ENCODE measurements at regions not wholly inside any gene's neighbourhood (a gene's known extent, or its start where the extent isn't known, plus 50 kb on each side); places are given as distances from the start of the nearest gene placed in this dataset.
"Not testable (repeated sequence)": the region's sequence is repeated elsewhere in the genome, so short reads cannot be mapped to it uniquely, and the experiment has no call there.

DNA sequence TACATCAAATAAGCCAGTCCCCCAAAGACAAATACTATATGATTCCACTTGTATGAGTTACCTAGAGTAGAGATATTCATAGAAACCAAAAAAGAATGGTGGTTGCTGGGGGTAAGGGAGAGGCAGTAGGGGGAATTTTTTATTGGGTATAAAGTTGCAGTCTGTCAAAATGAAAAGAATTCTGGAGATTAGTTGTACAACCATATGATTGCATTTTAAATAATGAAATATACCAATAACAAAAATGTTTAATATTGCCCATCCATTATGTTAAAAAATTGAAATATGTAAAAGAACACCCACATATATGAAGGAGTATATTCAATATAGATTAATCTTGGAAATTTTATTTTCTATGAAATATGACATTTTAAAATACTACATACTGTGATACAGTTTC, 1383.5 kb downstream of the FSCB start:
- in situ Hi-C loops (cut with HindIII; ENCODE audit: low pct_unique_long_range_greater_than_20kb, low sequenced_read_pairs) = no loop called here
- DNase-seq (ENCODE audit: low read depth, low spot score) = no peak

DNA sequence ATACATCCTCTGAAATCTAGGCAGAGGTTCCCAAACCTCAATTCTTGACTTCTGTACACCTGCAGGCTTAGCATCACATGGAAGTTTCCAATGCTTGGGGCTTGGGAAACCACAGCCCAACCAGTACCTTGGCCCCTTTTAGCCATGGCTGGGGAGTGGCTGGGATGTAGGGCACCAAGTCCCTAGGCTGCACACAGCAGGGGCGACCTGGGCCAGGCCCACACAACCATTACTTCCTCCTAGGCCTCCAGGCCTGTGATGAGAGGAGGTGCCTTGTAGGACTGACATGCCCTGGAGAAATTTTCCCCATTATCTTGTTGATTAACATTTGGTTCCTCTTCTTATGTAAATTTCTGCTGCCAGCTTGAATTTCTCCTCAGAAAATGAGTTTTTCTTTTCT, 1387.4 kb downstream of the FSCB start:
- DNase-seq (ENCODE audit: low read depth, low spot score) = no peak
- in situ Hi-C loops (cut with HindIII; ENCODE audit: low pct_unique_long_range_greater_than_20kb, low sequenced_read_pairs) = no loop called here

DNA sequence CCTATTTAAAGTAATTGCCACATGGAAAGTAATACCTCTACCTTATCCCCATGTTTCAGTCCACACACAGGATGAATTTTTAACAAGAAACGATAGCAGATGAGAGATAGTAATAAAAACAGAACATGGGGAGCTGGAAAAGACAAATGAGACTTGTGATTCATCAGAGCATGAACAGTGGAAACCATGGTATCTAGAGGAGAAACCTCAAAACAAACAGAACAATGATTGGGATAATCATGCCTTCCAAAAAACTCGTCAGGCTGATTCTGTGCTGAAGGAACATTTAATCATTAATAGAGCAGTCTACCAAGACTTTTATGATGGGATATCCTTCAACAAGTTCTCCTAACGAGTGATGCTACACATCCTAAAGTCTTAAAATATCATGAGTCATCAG, 1390.7 kb downstream of the FSCB start:
- in situ Hi-C loops (cut with HindIII; ENCODE audit: low pct_unique_long_range_greater_than_20kb, low sequenced_read_pairs) = no loop called here
- no peak for DNase-seq (ENCODE audit: low read depth, low spot score)

DNA sequence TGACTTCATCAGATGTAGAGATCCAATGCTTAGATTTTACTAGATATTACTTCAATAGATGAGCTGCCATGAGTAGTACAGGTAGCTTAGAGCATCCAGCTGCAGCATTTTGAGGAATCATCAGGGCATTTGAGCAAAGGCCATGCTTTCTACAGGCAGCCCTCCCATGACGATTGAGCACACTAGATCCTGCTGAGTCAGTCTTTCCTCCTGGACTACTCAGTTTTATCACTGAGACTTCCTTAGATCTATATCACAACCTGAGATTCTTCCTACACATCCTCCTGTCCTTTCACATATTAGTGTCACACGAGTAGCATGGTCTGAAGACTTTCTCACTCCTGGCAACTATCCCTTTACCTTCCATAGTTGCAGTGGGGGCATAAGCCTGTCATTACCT, 1401.8 kb downstream of the FSCB start:
- DNase-seq (ENCODE audit: low read depth, low spot score) = no peak
- in situ Hi-C loops (cut with HindIII; ENCODE audit: low pct_unique_long_range_greater_than_20kb, low sequenced_read_pairs) = no loop called here

DNA sequence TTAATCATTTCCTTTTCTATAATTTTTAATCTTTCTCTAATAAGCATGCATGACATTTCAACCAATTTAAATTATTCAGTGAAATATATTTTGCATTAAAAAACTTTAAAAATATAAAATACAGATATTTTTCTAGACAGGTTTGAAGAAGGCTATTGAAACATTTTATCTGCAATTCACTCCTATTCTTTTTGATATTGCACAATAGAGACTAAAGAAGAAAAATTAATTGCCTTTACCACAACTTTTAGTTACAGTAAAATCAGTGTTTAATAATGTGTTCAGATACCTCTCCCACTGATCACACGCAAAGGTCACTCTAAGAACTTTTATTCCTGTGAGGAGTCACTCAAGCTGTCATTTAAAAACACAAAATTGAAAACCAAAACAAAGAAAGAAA, 1416.7 kb downstream of the FSCB start:
- in situ Hi-C loops (cut with HindIII; ENCODE audit: low pct_unique_long_range_greater_than_20kb, low sequenced_read_pairs) = no loop called here
- no peak for DNase-seq (ENCODE audit: low read depth, low spot score)

DNA sequence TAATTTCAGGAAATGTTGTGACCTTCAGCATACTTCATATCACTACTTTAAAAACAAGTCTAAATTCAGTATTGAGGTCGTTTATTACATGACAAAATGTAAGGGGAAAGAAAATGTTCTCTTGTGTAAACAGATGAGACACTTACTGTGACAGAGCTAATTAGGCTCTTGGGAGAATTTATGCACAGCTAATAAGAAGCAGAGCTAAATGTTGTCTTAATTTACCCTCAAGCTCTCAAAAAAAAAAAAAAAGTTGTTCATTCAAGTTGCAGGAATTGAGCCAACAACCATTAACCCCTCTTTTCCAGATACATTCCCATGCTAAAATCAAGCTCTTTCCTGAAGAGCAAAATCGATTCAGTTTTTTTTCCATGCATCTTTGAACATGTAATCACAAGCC, 1419.4 kb downstream of the FSCB start:
- in situ Hi-C loops (cut with HindIII; ENCODE audit: low pct_unique_long_range_greater_than_20kb, low sequenced_read_pairs) = no loop called here
- no peak for DNase-seq (ENCODE audit: low read depth, low spot score)

DNA sequence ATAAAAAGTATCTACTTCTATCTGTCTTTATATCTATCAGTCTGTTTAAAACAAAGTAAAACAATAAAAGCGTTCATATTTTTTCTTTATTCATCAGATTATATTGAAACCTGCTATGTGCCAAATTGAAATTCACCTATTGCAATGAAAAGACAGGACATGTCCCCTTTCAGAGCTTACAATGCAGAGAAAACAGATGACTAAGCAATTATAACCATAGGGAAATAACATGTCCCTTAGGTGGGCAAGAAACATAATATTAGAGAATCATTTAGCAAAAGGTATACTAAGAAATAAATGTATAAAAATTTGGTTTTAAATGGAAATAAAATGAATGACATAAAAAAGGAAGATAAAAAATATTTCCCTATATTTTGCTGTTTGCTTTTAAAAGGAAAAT, 1421.3 kb downstream of the FSCB start:
- no peak for DNase-seq (ENCODE audit: low read depth, low spot score)
- in situ Hi-C loops (cut with HindIII; ENCODE audit: low pct_unique_long_range_greater_than_20kb, low sequenced_read_pairs) = no loop called here

DNA sequence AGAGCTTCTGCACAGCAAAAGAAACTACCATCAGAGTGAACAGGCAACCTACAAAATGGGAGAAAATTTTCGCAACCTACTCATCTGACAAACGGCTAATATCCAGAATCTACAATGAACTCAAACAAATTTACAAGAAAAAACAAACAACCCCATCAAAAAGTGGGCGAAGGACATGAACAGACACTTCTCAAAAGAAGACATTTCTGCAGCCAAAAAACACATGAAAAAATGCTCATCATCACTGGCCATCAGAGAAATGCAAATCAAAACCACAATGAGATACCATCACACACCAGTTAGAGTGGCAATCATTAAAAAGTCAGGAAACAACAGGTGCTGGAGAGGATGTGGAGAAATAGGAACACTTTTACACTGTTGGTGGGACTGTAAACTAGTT, 1439.7 kb downstream of the FSCB start:
- DNase-seq (ENCODE audit: low read depth, low spot score); in situ Hi-C loops (cut with HindIII; ENCODE audit: low pct_unique_long_range_greater_than_20kb, low sequenced_read_pairs): not testable (repeated sequence)

DNA sequence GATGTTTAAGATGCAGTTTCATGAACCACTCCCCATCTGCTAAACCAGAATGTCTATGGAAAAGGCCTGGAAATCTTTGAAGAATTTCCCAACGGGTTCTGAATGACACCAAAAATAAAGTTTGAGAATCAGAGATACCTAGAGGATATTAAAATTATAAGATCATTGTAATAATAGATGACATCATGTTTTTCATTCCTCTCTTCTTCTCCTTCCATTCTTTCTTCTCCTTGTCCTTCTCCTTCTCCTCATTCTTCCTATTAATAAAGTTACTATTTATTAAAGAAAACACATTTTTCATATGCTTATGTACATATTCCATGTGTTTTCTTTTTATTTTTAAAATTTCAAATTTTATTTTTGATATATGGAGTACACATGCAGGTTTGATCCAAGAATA, 1449.4 kb downstream of the LRFN5 start:
- in situ Hi-C loops (cut with HindIII; ENCODE audit: low pct_unique_long_range_greater_than_20kb, low sequenced_read_pairs) = no loop called here
- DNase-seq (ENCODE audit: low read depth, low spot score) = no peak

DNA sequence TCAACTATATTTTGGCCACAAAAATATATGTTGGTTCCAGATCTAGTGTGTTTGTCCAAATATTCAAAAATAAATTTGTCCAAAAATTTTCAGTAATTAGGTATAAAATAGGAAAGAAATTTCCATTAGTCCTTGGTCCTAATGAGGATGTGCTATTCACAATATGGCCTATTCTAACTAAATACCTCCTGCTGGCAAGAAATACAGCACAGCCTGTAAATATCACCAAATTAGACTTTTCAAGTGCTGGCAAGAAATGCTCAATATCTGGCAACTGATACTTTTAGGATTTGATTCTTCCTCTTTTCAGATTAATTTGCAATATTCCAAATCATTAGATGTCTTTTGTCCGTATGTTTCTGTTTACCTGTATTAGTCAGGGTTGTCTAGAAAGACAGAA, 1446.2 kb downstream of the LRFN5 start:
- in situ Hi-C loops (cut with HindIII; ENCODE audit: low pct_unique_long_range_greater_than_20kb, low sequenced_read_pairs) = no loop called here
- no peak for DNase-seq (ENCODE audit: low read depth, low spot score)

DNA sequence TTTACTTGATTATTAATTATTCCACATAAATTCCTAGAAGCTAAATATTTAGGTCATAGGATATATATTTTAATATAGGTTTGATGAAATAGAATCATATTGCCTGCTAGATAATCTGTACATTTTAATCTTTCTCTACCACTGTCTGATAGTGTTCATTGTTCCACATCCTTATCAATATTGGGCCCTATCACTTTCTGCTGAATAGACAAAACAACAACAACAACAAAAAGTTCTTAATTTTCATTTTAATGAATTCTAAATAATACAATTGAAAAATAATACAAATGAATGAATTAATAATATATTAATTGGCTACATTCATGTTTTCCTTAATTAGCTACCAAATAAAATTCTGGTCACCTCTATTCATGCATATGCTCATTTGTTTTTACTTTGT, 1437.2 kb downstream of the LRFN5 start:
- in situ Hi-C loops (cut with HindIII; ENCODE audit: low pct_unique_long_range_greater_than_20kb, low sequenced_read_pairs) = no loop called here
- no peak for DNase-seq (ENCODE audit: low read depth, low spot score)

DNA sequence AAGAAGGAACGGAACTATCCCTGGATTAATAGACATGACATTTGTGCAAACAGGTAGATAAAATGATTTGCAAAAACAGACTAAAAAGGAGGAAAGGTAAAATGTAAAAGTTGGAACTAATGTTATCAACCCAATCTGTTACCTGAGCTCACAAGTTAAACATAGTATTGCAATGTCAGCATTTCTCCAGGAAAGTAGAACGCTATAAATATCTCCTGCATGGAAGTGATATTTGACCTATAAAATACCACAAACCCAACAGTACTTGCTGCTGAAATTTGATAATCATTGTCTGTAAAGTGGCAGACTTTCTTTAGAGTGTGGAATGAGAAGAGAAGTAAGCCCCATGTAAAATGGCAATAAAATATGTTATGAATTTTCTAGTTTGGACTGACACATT, 1435.7 kb downstream of the LRFN5 start:
- in situ Hi-C loops (cut with HindIII; ENCODE audit: low pct_unique_long_range_greater_than_20kb, low sequenced_read_pairs) = no loop called here

DNA sequence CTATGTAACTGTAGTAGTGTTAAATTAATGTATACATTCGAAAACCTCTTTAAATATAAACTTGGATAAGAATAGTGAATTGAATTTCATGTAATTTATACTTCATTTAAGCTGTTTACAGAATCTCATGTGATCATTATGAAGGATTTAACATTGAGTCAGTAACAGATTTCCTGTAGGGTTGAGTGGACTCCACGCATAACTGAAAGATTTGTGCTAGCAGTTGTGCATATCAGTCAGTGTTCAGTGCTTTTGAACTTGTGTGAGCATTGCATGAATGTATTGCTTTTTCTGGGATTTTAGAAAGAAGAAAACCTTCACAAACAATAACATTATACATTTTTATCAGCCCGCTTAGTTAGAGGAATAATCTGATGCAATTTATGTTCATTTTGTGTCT, 1435.3 kb downstream of the LRFN5 start:
- DNase-seq (ENCODE audit: low read depth, low spot score) = no peak
- in situ Hi-C loops (cut with HindIII; ENCODE audit: low pct_unique_long_range_greater_than_20kb, low sequenced_read_pairs) = no loop called here

More for the DNA sequence above, 1435.7 kb downstream of the LRFN5 start:
- no peak for DNase-seq (ENCODE audit: low read depth, low spot score)

DNA sequence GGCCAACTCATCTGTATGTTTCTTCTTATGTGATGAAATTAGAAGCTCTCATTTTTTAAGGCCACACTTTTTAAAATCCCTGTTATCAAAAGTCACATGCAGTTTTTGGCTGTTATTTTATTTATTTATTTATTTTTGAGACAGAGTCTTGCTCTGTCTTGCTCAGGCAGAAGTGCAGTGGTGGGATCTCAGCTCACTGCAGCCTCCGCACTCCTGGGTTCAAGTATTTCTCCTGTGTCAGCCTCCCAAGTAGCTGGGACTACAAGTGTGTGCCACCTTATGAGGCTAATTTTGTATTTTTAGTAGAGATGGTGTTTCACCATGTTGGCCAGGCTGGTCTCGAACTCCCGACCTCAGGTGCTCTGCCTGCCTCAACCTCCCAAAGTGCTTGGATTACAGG, 1434.5 kb downstream of the LRFN5 start:
- in situ Hi-C loops (cut with HindIII; ENCODE audit: low pct_unique_long_range_greater_than_20kb, low sequenced_read_pairs) = no loop called here
- DNase-seq (ENCODE audit: low read depth, low spot score) = no peak

DNA sequence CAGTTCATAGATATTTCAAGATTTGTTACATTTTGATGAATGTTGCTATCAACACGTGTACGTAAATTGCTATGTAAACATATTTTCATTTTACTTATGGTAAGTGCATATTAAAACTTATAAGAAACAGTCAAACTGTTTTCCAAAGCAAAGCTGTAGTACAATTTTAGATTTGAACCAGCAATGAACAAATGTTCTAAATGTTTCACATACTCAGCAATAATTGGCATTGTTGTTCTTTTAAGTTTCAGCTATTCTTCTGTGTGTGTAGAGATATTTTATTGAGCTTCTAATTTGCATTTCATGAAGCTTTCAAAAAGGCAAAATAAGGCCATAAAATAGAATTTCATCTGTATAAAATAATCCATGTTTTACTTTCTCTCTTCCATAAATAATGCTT, 1433.2 kb downstream of the LRFN5 start:
- in situ Hi-C loops (cut with HindIII; ENCODE audit: low pct_unique_long_range_greater_than_20kb, low sequenced_read_pairs) = no loop called here
- no peak for DNase-seq (ENCODE audit: low read depth, low spot score)

DNA sequence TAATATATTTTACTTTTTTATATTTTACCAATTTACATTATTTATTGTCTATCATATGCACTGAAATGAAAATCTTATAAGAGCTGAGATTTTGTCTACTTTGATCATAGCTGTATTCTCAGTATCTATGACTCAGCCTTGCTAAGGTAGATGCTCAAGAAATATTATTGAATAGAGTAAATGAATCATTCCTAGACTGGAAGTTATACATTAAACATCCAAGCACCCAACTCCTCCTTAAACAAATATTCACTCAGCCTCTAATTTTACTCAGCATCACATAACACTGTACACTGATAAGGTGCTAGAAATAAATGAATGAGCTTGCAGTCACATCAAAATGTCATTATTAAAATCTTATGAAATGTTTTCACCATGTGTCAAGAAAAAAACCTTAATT, 1424.9 kb downstream of the LRFN5 start:
- DNase-seq (ENCODE audit: low read depth, low spot score) = no peak

DNA sequence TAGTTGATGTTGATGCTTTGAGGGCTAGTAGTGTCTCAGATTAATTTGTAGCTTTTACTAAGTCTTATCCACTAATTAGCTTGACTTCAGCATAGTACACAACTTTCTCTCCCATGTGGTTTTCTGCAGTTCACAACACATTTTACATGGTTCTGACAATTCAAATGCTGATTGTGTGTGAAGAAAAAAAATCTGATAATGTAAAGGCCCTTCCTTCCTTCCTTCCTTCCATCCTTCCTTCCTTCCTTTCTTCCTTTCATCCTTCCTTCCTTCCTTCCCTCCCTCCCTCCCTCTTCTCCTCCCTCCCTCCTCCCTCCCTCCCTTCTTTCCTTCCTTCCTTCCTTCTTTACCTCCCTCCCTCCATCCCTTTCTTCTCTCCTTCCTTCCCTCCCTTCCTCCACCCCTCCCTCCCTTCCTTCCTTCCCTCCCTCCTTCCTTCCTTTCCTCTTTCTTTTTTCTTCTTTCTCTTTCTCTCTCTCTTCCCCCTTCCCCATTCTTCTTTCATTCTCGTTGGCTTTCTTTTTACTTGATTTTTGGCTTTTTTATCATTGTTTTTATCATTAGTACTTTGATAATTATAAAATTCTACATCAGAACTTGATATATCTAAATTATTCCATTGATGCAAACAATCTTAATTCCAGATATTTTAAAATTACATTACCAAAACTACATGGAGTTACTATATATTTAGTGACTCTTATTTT, 1415.6 kb downstream of the LRFN5 start:
- in situ Hi-C loops (cut with HindIII; ENCODE audit: low pct_unique_long_range_greater_than_20kb, low sequenced_read_pairs) = no loop called here
- no peak for DNase-seq (ENCODE audit: low read depth, low spot score)

More for the DNA sequence above, 1424.9 kb downstream of the LRFN5 start:
- in situ Hi-C loops (cut with HindIII; ENCODE audit: low pct_unique_long_range_greater_than_20kb, low sequenced_read_pairs) = no loop called here

DNA sequence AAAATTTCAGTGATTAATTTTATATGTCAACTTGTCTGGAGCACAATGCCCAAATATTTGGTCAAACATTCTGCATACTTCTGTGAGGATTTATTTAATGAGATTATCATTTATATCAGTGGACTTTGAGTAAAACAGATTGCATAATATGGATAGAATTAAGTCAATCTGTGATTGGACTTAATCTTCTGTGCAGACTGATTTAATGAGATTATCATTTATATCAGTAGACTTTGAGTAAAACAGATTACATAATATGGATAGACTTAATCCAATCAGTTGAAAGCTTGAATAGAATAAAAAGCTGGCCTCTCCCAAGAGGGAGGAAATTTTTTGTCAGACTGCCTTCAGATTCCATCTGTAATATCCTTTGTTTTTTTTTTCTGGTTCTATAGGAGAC, 1413.2 kb downstream of the LRFN5 start:
- in situ Hi-C loops (cut with HindIII; ENCODE audit: low pct_unique_long_range_greater_than_20kb, low sequenced_read_pairs) = no loop called here

DNA sequence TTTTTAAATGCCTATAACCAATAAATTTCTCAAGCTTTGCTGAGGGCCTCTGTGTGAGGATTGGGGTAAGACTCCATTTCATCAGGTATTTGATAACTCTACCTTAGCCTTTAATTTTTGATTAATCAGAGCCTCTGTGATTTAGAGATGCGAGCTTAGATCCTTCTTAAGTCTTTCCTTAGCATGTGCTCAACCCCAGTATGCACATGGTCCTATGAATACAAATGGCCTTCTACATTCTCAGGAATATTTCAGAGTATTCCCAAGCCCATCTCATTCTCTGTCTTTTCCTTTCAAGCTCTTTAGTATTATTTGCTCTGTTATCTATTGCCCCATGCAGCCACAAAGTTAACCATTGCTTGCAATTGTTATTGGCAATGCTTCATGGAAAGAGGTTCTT, 1407.7 kb downstream of the LRFN5 start:
- no peak for DNase-seq (ENCODE audit: low read depth, low spot score)
- in situ Hi-C loops (cut with HindIII; ENCODE audit: low pct_unique_long_range_greater_than_20kb, low sequenced_read_pairs) = no loop called here

More for the DNA sequence above, 1413.2 kb downstream of the LRFN5 start:
- DNase-seq (ENCODE audit: low read depth, low spot score) = no peak

DNA sequence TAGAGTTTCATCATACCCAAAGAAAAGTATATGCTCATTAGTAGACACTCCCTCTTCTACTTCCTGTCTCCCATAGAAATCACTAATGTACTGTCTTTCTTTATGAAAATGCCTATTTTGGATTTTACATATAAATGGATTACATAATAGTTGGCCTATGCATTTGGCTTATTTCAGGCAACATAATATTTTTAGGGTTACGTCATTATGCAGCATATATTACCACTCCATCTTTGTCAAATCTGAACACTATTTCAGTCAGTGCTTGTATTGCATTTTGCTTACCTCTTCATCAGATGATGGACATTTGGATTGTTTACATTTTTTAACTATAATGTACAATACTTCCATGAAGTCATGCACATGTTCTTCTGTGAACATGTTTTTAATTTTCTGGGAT, 1406.1 kb downstream of the LRFN5 start:
- in situ Hi-C loops (cut with HindIII; ENCODE audit: low pct_unique_long_range_greater_than_20kb, low sequenced_read_pairs) = no loop called here

More for the DNA sequence above, 1406.1 kb downstream of the LRFN5 start:
- no peak for DNase-seq (ENCODE audit: low read depth, low spot score)

All from SK-MEL-5 (cell line).